Common myeloid progenitor, CD34-positive (primary cell): ENCODE measurements at regions not wholly inside any gene's neighbourhood (a gene's known extent, or its start where the extent isn't known, plus 50 kb on each side); places are given as distances from the start of the nearest gene placed in this dataset.
"Not testable (repeated sequence)": the region's sequence is repeated elsewhere in the genome, so short reads cannot be mapped to it uniquely, and the experiment has no call there.

Experiments
- CTCF ChIA-PET: fragments of 350-600 bp; sonication (Branson Sonifier 250); formaldehyde crosslinking; loops from one replicate; lab custom pipeline; 2021; ENCODE audit warnings: antibody characterized with exemption; lab: Charles Lee
- POLR2A ChIA-PET: fragments of 350-600 bp; sonication (Branson Sonifier 250); formaldehyde crosslinking; loops from one replicate; lab custom pipeline; 2021; ENCODE audit warnings: antibody characterized with exemption; lab: Charles Lee
- DNase-seq, 3 donors: peaks; one replicate each; pipeline versions ENCODE4 v3.0.0 to v3.0.0-alpha.2; 2013
- H3K27ac ChIP-seq, 2 experiments: 1 replicate in 1 of 2; 2 replicates in 1 of 2; pipeline ENCODE4 v1.7.0; 2013; ENCODE audit warnings: inconsistent platforms in 2 of 2, low read length in 2 of 2, mild to moderate bottlenecking in 2 of 2, low read depth in 1 of 2, moderate library complexity in 1 of 2; ENCODE audit not compliant: severe bottlenecking in 2 of 2, insufficient read depth in 1 of 2, poor library complexity in 1 of 2
- H3K27me3 ChIP-seq, 5 experiments: replicated peaks in 2 of 5; 1 replicate in 3 of 5; 2 replicates in 2 of 5; pipeline versions ENCODE4 v1.6.1 to v1.7.0; 2013; ENCODE audit warnings: low read length in 4 of 5, mild to moderate bottlenecking in 2 of 5, moderate library complexity in 2 of 5, inconsistent platforms in 1 of 5; ENCODE audit not compliant: insufficient read depth in 5 of 5, control insufficient read depth in 4 of 5
- H3K36me3 ChIP-seq, 4 experiments: 1 replicate in 2 of 4; 2 replicates in 2 of 4; pipeline versions ENCODE4 v1.6.1 to v1.7.0; 2013; ENCODE audit warnings: low read length in 3 of 4, control low read depth in 1 of 4, mild to moderate bottlenecking in 1 of 4; ENCODE audit not compliant: control insufficient read depth in 4 of 4, insufficient read depth in 4 of 4
- H3K4me1 ChIP-seq, 4 experiments: 1 replicate in 3 of 4; 2 replicates in 1 of 4; pipeline versions ENCODE4 v1.6.1 to v1.7.1; 2013; ENCODE audit warnings: low read length in 3 of 4, mild to moderate bottlenecking in 3 of 4, control low read depth in 1 of 4, inconsistent platforms in 1 of 4, moderate library complexity in 1 of 4; ENCODE audit not compliant: control insufficient read depth in 4 of 4, insufficient read depth in 4 of 4; ENCODE audit errors: control extremely low read depth in 1 of 4
- H3K4me3 ChIP-seq, 7 experiments: 1 replicate in 4 of 7; 2 replicates in 3 of 7; pipeline versions ENCODE4 v1.5.1 to v1.7.0; 2013; ENCODE audit warnings: mild to moderate bottlenecking in 7 of 7, low read length in 6 of 7, moderate library complexity in 6 of 7, inconsistent platforms in 2 of 7, low read depth in 2 of 7, control low read depth in 1 of 7; ENCODE audit not compliant: insufficient read depth in 4 of 7, control insufficient read depth in 1 of 7; ENCODE audit errors: extremely low read depth in 1 of 7
- H3K9me3 ChIP-seq, 5 experiments: 1 replicate in 4 of 5; 2 replicates in 1 of 5; pipeline versions ENCODE4 v1.6.1 to v1.7.1; 2013; ENCODE audit warnings: low read length in 4 of 5, mild to moderate bottlenecking in 2 of 5, inconsistent platforms in 1 of 5, low read depth in 1 of 5, moderate library complexity in 1 of 5; ENCODE audit not compliant: control insufficient read depth in 4 of 5, insufficient read depth in 2 of 5; ENCODE audit errors: control extremely low read depth in 1 of 5
- WGBS: methylation state at CpG from one replicate; pipeline ENCODE4 v1.1.5; 2013; ENCODE audit not compliant: insufficient coverage; 5-methylcytosine and 5-hydroxymethylcytosine counted together

GRCh38 chr5:101346447-101346846 lies 443.4 kb upstream of the ST8SIA4 start:
- Histone ChIP-seq H3K4me3 (no peak overlapping the region), H3K36me3 (no peaks in the 10 kb centered on the region), H3K4me1 (no peaks in the 10 kb centered on the region), H3K27ac (no peak overlapping the region), H3K9me3 (peaks cover 0 to 3% (median 0%) of the 10 kb centered on the region in 5 experiments), H3K27me3 (no peaks in the 10 kb centered on the region)
- POLR2A ChIA-PET: no interaction called here
- CTCF ChIA-PET: no interaction called here
- 95% methylated on average over 8 of the region's 8 CpGs for WGBS
- DNase-seq: no peak

- no peak overlapping the region for H3K27ac ChIP-seq
- no peaks in the 10 kb centered on the region for H3K36me3 ChIP-seq
- no peak overlapping the region for H3K4me3 ChIP-seq
- ChIA-PET CTCF (no interaction called here), POLR2A (no interaction called here)
- no peaks in the 10 kb centered on the region for H3K27me3 ChIP-seq
- H3K9me3 ChIP-seq: peaks cover 0 to 2% (median 0%) of the 10 kb centered on the region in 5 experiments
- no CpG with 5 or more reads among the region's 2 CpGs for WGBS
- no peaks in the 10 kb centered on the region for H3K4me1 ChIP-seq
- DNase-seq: no peak
These were observed 435.1 kb upstream of the ST8SIA4 start for GRCh38 chr5:101338226-101338625.

- Histone ChIP-seq H3K36me3 (no peaks in the 10 kb centered on the region), H3K27ac (no peak overlapping the region), H3K4me1 (no peaks in the 10 kb centered on the region), H3K4me3 (no peak overlapping the region), H3K9me3 (peaks cover 0 to 1% (median 0%) of the 10 kb centered on the region in 5 experiments), H3K27me3 (no peaks in the 10 kb centered on the region)
- DNase-seq: no peak
- ChIA-PET CTCF (no interaction called here), POLR2A (no interaction called here)
- no CpG with 5 or more reads among the region's 1 CpG for WGBS
These were observed 424.7 kb upstream of the ST8SIA4 start for GRCh38 chr5:101327816-101328215.

GRCh38 chr5:101326766-101327165 lies 423.7 kb upstream of the ST8SIA4 start:
- POLR2A ChIA-PET: no interaction called here

GRCh38 chr5:101316401-101316800 lies 413.3 kb upstream of the ST8SIA4 start:
- H3K36me3 ChIP-seq, POLR2A ChIA-PET, H3K9me3 ChIP-seq, H3K27me3 ChIP-seq, H3K4me3 ChIP-seq, DNase-seq, H3K27ac ChIP-seq, CTCF ChIA-PET, H3K4me1 ChIP-seq: not testable (repeated sequence)
- WGBS: 93% methylated on average over 5 of the region's 7 CpGs

More at GRCh38 chr5:101326766-101327165, 423.7 kb upstream of the ST8SIA4 start:
- Histone ChIP-seq H3K27me3 (no peaks in the 10 kb centered on the region), H3K4me1 (no peaks in the 10 kb centered on the region), H3K4me3 (no peak overlapping the region), H3K27ac (no peak overlapping the region), H3K9me3 (peaks cover 0 to 1% (median 0%) of the 10 kb centered on the region in 5 experiments), H3K36me3 (no peaks in the 10 kb centered on the region)
- no peak for DNase-seq
- CTCF ChIA-PET: no interaction called here

- Histone ChIP-seq H3K27ac (no peak overlapping the region), H3K27me3 (no peaks in the 10 kb centered on the region), H3K9me3 (no peaks in the 10 kb centered on the region), H3K4me3 (no peak overlapping the region), H3K36me3 (no peaks in the 10 kb centered on the region), H3K4me1 (no peaks in the 10 kb centered on the region)
- ChIA-PET CTCF (no interaction called here), POLR2A (no interaction called here)
- DNase-seq: no peak
- WGBS: 70% methylated on average over 2 of the region's 5 CpGs
These were observed 403.5 kb upstream of the ST8SIA4 start for GRCh38 chr5:101306391-101307137.

- POLR2A ChIA-PET: no interaction called here
- H3K4me3 ChIP-seq: no peak overlapping the region
- CTCF ChIA-PET: no interaction called here
- H3K36me3 ChIP-seq: no peaks in the 10 kb centered on the region
- H3K27ac ChIP-seq: no peak overlapping the region
- DNase-seq: no peak
- H3K27me3 ChIP-seq: no peaks in the 10 kb centered on the region
- H3K4me1 ChIP-seq: no peaks in the 10 kb centered on the region
- no peaks in the 10 kb centered on the region for H3K9me3 ChIP-seq
These were observed 393.4 kb upstream of the ST8SIA4 start for GRCh38 chr5:101296477-101296876.
